Transverse colon (tissue), 4 donors: ENCODE measurements at regions not wholly inside any gene's neighbourhood (a gene's known extent, or its start where the extent isn't known, plus 50 kb on each side); places are given as distances from the start of the nearest gene placed in this dataset.

Source experiments
- DNase-seq: peaks from one replicate; pipeline ENCODE4 v3.0.0-alpha.2; 2019
- H3K27ac ChIP-seq, 4 donors: fragments of 200-600 bp; sonication (generic); 2 replicates each; pipeline ENCODE4 v1.5.1; 2016 to 2018; ENCODE audit warnings: inconsistent platforms in 4 of 4
- H3K27me3 ChIP-seq: fragments of 200-600 bp; sonication (generic); 2 replicates; pipeline ENCODE4 v1.5.1; 2017; ENCODE audit warnings: inconsistent platforms
- H3K36me3 ChIP-seq, 4 donors: fragments of 200-600 bp; sonication (generic); 2 replicates each; pipeline ENCODE4 v1.5.1; 2017 to 2019; ENCODE audit warnings: inconsistent platforms in 4 of 4
- H3K4me1 ChIP-seq, 4 donors: fragments of 200-600 bp; sonication (generic); 2 replicates each; pipeline ENCODE4 v1.5.1; 2017 to 2020; ENCODE audit warnings: inconsistent platforms in 4 of 4
- H3K4me3 ChIP-seq, 4 donors: fragments of 200-600 bp; sonication (generic); 1 replicate in 1 of 4; 2 replicates in 3 of 4; pipeline versions ENCODE4 v1.5.1 to v1.6.1; 2017 to 2019; ENCODE audit warnings: inconsistent platforms in 4 of 4
- H3K9me3 ChIP-seq, 2 donors: fragments of 200-600 bp; sonication (generic); 2 replicates each; pipeline ENCODE4 v1.5.1; 2017 to 2019; ENCODE audit warnings: inconsistent platforms in 2 of 2
- CTCF ChIP-seq, 5 experiments: fragments of 200-600 bp in 3 of 5; fragments of 450-650 bp in 2 of 5; sonication (generic) in 3 of 5; IDR thresholded peaks; 1 replicate in 2 of 5; 2 replicates in 3 of 5; pipeline ENCODE4 v1.5.1; 2016 to 2017; ENCODE audit warnings: antibody characterized with exemption in 5 of 5, inconsistent platforms in 3 of 5, mild to moderate bottlenecking in 2 of 5, moderate library complexity in 1 of 5
- EP300 ChIP-seq: sonication (generic); formaldehyde crosslinking; IDR thresholded peaks from one replicate; pipeline ENCODE4 v1.6.1; 2017; ENCODE audit warnings: antibody characterized with exemption, low read depth
- POLR2A ChIP-seq: fragments of 450-650 bp; IDR thresholded peaks from one replicate; pipeline ENCODE4 v1.6.1; 2016; ENCODE audit warnings: antibody characterized with exemption, mild to moderate bottlenecking, moderate library complexity
- POLR2AphosphoS5 ChIP-seq, 3 donors: sonication (generic); formaldehyde crosslinking; IDR thresholded peaks; one replicate each; pipeline ENCODE4 v1.6.1; 2016; ENCODE audit warnings: antibody characterized with exemption in 3 of 3
- WGBS, 2 donors: methylation state at CpG; one replicate each; pipeline ENCODE4 v1.1.5; 2018; ENCODE audit warnings: low coverage in 1 of 2; 5-methylcytosine and 5-hydroxymethylcytosine counted together
- in situ Hi-C, 4 donors: fragments of 200-750 bp; cut with MboI; loops; one replicate each; pipeline versions ENCODE4 v1.15.0 to v1.15.1; 2017; ENCODE audit warnings: low sequenced_read_pairs in 3 of 4, low pct_ligation_motif_present in 1 of 4, low pct_unique_long_range_greater_than_20kb in 1 of 4
- intact Hi-C: fragments of 100-400 bp; cut with DNase I; formaldehyde crosslinking; loops from one replicate; pipeline ENCODE4 v1.15.1; 2023; ENCODE audit warnings: low total_unique reads
- small RNA-seq, 4 donors: library from RNA; depleted of rRNA; stranded (forward); fragments of <200 nt; gene quantifications; one replicate each; pipeline ENCODE3, GENCODE V24; 2016

GRCh38 chr11:24421766-24422165, 75.1 kb upstream of the LUZP2 start:
- intact Hi-C loops = no loop called here
- Histone ChIP-seq H3K36me3 (no peaks in the 10 kb centered on the region), H3K4me1 (no peaks in the 10 kb centered on the region), H3K9me3 (no peaks in the 10 kb centered on the region), H3K27ac (no peak overlapping the region), H3K4me3 (no peak overlapping the region), H3K27me3 (no peaks in the 10 kb centered on the region)
- TF ChIP-seq CTCF (IDR thresholded peaks at IDR 0.05) (no peak), POLR2A (no peak), EP300 (no peak), POLR2AphosphoS5 (IDR thresholded peaks at IDR 0.05) (no peak)
- WGBS, 2 donors = 76 to 90% methylated on average over 3 of the region's 3 CpGs
- in situ Hi-C loops = no loop called here
- DNase-seq = no peak

GRCh38 chr11:24422376-24422775, 74.5 kb upstream of the LUZP2 start:
- Histone ChIP-seq H3K4me1 (no peaks in the 10 kb centered on the region), H3K27ac (no peak overlapping the region), H3K4me3 (no peak overlapping the region), H3K9me3 (no peaks in the 10 kb centered on the region), H3K27me3 (no peaks in the 10 kb centered on the region), H3K36me3 (no peaks in the 10 kb centered on the region)
- no peak for DNase-seq
- intact Hi-C loops = no loop called here
- in situ Hi-C loops = no loop called here
- no peak for TF ChIP-seq POLR2AphosphoS5 (IDR thresholded peaks at IDR 0.05)
- TF ChIP-seq EP300 = no peak
- no peak for TF ChIP-seq POLR2A
- no peak for TF ChIP-seq CTCF (IDR thresholded peaks at IDR 0.05)
- WGBS, 2 donors = 13 to 60% methylated on average over 1 of the region's 1 CpG

GRCh38 chr11:24437123-24437522, 59.7 kb upstream of the LUZP2 start:
- H3K27ac ChIP-seq = no peak overlapping the region
- no peak overlapping the region for H3K4me3 ChIP-seq
- no peaks in the 10 kb centered on the region for H3K36me3 ChIP-seq
- H3K9me3 ChIP-seq = no peaks in the 10 kb centered on the region
- H3K4me1 ChIP-seq = no peaks in the 10 kb centered on the region
- intact Hi-C loops = no loop called here
- no peaks in the 10 kb centered on the region for H3K27me3 ChIP-seq
- DNase-seq = no peak
- WGBS, 2 donors = 71 to 79% methylated on average over 3 to 4 of the region's 4 CpGs
- TF ChIP-seq POLR2AphosphoS5 (IDR thresholded peaks at IDR 0.05) (no peak), POLR2A (no peak), EP300 (no peak), CTCF (IDR thresholded peaks at IDR 0.05) (no peak)
- in situ Hi-C loops = no loop called here

Small RNAs in the stretch of these regions (small RNA-seq; reads per million reads assigned to genes)
- 0 reads per million in 4 donors for gene AC100767.1
- 0 reads per million in 4 donors for gene MIR8054
- 0 reads per million in 4 donors for gene RNU6-783P
